ENCODE measurements at regions not wholly inside any gene's neighbourhood (a gene's known extent, or its start where the extent isn't known, plus 50 kb on each side); places are given as distances from the start of the nearest gene placed in this dataset.

DNA sequence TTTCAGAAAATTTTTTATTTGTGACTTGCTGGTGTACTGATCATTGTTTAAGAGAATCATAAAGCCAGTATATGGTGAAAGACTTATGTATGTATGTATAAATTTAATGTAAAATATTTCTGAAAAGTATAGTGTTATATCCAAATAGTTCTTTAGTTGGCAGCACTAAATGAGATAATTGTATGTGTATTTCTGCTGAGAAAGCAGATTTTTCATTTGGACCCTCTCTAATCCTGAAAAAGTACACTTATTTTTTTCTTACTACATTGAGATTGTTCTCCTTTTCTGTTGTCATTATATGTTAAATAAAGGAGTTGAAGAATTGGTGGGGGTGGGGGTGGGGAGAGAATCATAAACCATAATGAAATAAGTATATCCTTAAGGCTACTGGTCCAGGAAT, 324.9 kb upstream of the SUCLG2 start:
- Histone ChIP-seq H3K4me1 (ENCODE audit: control insufficient read depth, extremely low read depth, insufficient read depth, low read length) (no peaks in the 10 kb centered on the region), H3K27ac (ENCODE audit: insufficient read depth, low read depth, low read length) (no peak overlapping the region), H3K36me3 (ENCODE audit: control insufficient read depth in 2 of 2, extremely low read depth in 1 of 2, insufficient read depth in 2 of 2, low read length in 2 of 2) (no peaks in the 10 kb centered on the region), H3K9ac (replicated peaks; ENCODE audit: extremely low read depth, insufficient read depth, low read length) (no peak overlapping the region), H4K20me1 (replicated peaks; ENCODE audit: control insufficient read depth, extremely low read depth, insufficient read depth, low read length) (no peaks in the 10 kb centered on the region), H3K9me1 (replicated peaks; ENCODE audit: control insufficient read depth, extremely low read depth, insufficient read depth, low read length) (no peaks in the 10 kb centered on the region), H3K79me2 (ENCODE audit: control insufficient read depth, insufficient read depth, low read length) (no peaks in the 10 kb centered on the region), H3K4me3 (replicated peaks in 1 of 3; ENCODE audit: insufficient read depth in 1 of 3, low read depth in 1 of 3, low read length in 3 of 3) (no peak overlapping the region), H3K9me3 (replicated peaks; ENCODE audit: control insufficient read depth, insufficient read depth, low read length) (no peaks in the 10 kb centered on the region), H3K4me2 (ENCODE audit: insufficient read depth, low read length) (no peak overlapping the region), H2AFZ (ENCODE audit: low read depth, low read length) (no peak overlapping the region), H3K27me3 (ENCODE audit: control insufficient read depth in 2 of 2, insufficient read depth in 2 of 2, low read length in 2 of 2) (no peaks in the 10 kb centered on the region)
- CTCF ChIA-PET, result no interaction called here
- no peak for DNase-seq (ENCODE audit: low read depth, low spot score)
- intact Hi-C loops (cut with micrococcal nuclease), result no loop called here
- no peak for FAIRE-seq
- dilution Hi-C loops (cut with MboI; ENCODE audit: extremely low pct_ligation_motif_present, low sequenced_read_pairs), result no loop called here
- TF ChIP-seq FOS (IDR thresholded peaks at IDR 0.05; ENCODE audit: borderline replicate concordance, insufficient read depth, low read length) (no peak), JUN (IDR thresholded peaks at IDR 0.05; ENCODE audit: borderline replicate concordance, insufficient read depth, insufficient read length, low read depth) (no peak), EZH2 (IDR thresholded peaks at IDR 0.05; ENCODE audit: borderline replicate concordance, low read depth, low read length, severe bottlenecking) (no peak), GATA2 (IDR thresholded peaks at IDR 0.05; ENCODE audit: insufficient read depth, insufficient read length, low read depth, low read length) (no peak)
- TF ChIP-seq, protein P1, sequence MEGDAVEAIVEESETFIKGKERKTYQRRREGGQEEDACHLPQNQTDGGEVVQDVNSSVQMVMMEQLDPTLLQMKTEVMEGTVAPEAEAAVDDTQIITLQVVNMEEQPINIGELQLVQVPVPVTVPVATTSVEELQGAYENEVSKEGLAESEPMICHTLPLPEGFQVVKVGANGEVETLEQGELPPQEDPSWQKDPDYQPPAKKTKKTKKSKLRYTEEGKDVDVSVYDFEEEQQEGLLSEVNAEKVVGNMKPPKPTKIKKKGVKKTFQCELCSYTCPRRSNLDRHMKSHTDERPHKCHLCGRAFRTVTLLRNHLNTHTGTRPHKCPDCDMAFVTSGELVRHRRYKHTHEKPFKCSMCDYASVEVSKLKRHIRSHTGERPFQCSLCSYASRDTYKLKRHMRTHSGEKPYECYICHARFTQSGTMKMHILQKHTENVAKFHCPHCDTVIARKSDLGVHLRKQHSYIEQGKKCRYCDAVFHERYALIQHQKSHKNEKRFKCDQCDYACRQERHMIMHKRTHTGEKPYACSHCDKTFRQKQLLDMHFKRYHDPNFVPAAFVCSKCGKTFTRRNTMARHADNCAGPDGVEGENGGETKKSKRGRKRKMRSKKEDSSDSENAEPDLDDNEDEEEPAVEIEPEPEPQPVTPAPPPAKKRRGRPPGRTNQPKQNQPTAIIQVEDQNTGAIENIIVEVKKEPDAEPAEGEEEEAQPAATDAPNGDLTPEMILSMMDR (IDR thresholded peaks at IDR 0.05; ENCODE audit: extremely low read depth in 1 of 2, insufficient read depth in 1 of 2, low read depth in 1 of 2, low read length in 2 of 2), result no peak
- no TSS peak for BruUV-seq (replicated peaks)
- POLR2A ChIA-PET, result no interaction called here

GRCh38 chr3:67977762-67978161, 323.4 kb upstream of the SUCLG2 start:
- BruUV-seq (replicated peaks), result no TSS peak
- POLR2A ChIA-PET, result no interaction called here
- CTCF ChIA-PET, result no interaction called here
- FAIRE-seq (no peak), DNase-seq (ENCODE audit: low read depth, low spot score) (no peak)
- Histone ChIP-seq H3K9me3 (replicated peaks; ENCODE audit: control insufficient read depth, insufficient read depth, low read length) (no peaks in the 10 kb centered on the region), H3K4me3 (replicated peaks in 1 of 3; ENCODE audit: insufficient read depth in 1 of 3, low read depth in 1 of 3, low read length in 3 of 3) (no peak overlapping the region), H3K4me1 (ENCODE audit: control insufficient read depth, extremely low read depth, insufficient read depth, low read length) (no peaks in the 10 kb centered on the region), H3K9ac (replicated peaks; ENCODE audit: extremely low read depth, insufficient read depth, low read length) (no peak overlapping the region), H3K27me3 (ENCODE audit: control insufficient read depth in 2 of 2, insufficient read depth in 2 of 2, low read length in 2 of 2) (no peaks in the 10 kb centered on the region), H3K4me2 (ENCODE audit: insufficient read depth, low read length) (no peak overlapping the region), H3K27ac (ENCODE audit: insufficient read depth, low read depth, low read length) (no peak overlapping the region), H3K9me1 (replicated peaks; ENCODE audit: control insufficient read depth, extremely low read depth, insufficient read depth, low read length) (no peaks in the 10 kb centered on the region), H3K79me2 (ENCODE audit: control insufficient read depth, insufficient read depth, low read length) (no peaks in the 10 kb centered on the region), H2AFZ (ENCODE audit: low read depth, low read length) (no peak overlapping the region), H3K36me3 (ENCODE audit: control insufficient read depth in 2 of 2, extremely low read depth in 1 of 2, insufficient read depth in 2 of 2, low read length in 2 of 2) (no peaks in the 10 kb centered on the region), H4K20me1 (replicated peaks; ENCODE audit: control insufficient read depth, extremely low read depth, insufficient read depth, low read length) (no peaks in the 10 kb centered on the region)
- dilution Hi-C loops (cut with MboI; ENCODE audit: extremely low pct_ligation_motif_present, low sequenced_read_pairs) (no loop called here), intact Hi-C loops (cut with micrococcal nuclease) (no loop called here)
- TF ChIP-seq POLR2A (IDR thresholded peaks at IDR 0.05; ENCODE audit: low read depth, low read length), result no peak
- TF ChIP-seq MYC (IDR thresholded peaks at IDR 0.05; ENCODE audit: low read depth, low read length), result no peak
- TF ChIP-seq FOS (IDR thresholded peaks at IDR 0.05; ENCODE audit: borderline replicate concordance, insufficient read depth, low read length), result no peak
- no peak for TF ChIP-seq EZH2 (IDR thresholded peaks at IDR 0.05; ENCODE audit: borderline replicate concordance, low read depth, low read length, severe bottlenecking)
- TF ChIP-seq GATA2 (IDR thresholded peaks at IDR 0.05; ENCODE audit: insufficient read depth, insufficient read length, low read depth, low read length), result no peak
- TF ChIP-seq, protein P2, sequence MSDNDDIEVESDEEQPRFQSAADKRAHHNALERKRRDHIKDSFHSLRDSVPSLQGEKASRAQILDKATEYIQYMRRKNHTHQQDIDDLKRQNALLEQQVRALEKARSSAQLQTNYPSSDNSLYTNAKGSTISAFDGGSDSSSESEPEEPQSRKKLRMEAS (IDR thresholded peaks at IDR 0.05; ENCODE audit: insufficient read depth, insufficient read length), result no peak
- no peak for TF ChIP-seq POLR2AphosphoS5 (IDR thresholded peaks at IDR 0.05; ENCODE audit: insufficient read depth, low read depth, low read length)

All from endothelial cell of umbilical vein (primary cell).